Caco-2 (cell line): ENCODE measurements at regions not wholly inside any gene's neighbourhood (a gene's known extent, or its start where the extent isn't known, plus 50 kb on each side); places are given as distances from the start of the nearest gene placed in this dataset.

Experiments
- BruUV-seq: library from RNA; stranded (reverse); fragments of 400-500 nt; replicated peaks from 2 replicates; lab custom pipeline; 2021; lab: Mats Ljungman, UMichigan
- CTCF ChIA-PET: fragments of 300-600 bp; sonication (Branson Sonifier 250); formaldehyde crosslinking; loops from one replicate; lab custom pipeline; 2022; ENCODE audit warnings: antibody characterized with exemption; lab: Charles Lee
- POLR2A ChIA-PET: fragments of 300-600 bp; sonication (Branson Sonifier 250); formaldehyde crosslinking; loops from one replicate; lab custom pipeline; 2022; ENCODE audit warnings: antibody characterized with exemption; lab: Charles Lee
- DNase-seq, 2 experiments: peaks; one replicate each; pipeline versions ENCODE4 v3.0.0 to v3.0.0-alpha.2; 2020 to 2022
- H3K27me3 ChIP-seq: replicated peaks from 2 replicates; pipeline ENCODE4 v1.6.0; 2011; ENCODE audit warnings: low read length; ENCODE audit not compliant: control insufficient read depth, insufficient read depth
- H3K36me3 ChIP-seq: 2 replicates; pipeline ENCODE4 v1.5.1; 2011; ENCODE audit warnings: low read length; ENCODE audit not compliant: control insufficient read depth, insufficient read depth
- H3K4me1 ChIP-seq: fragments of 250-450 bp; sonication (Bioruptor Pico); 2 replicates; pipeline ENCODE4 v1.5.1; 2020; ENCODE audit warnings: mild to moderate bottlenecking
- H3K4me3 ChIP-seq: 2 replicates; pipeline ENCODE4 v1.5.1; 2011; ENCODE audit warnings: low read depth, mild to moderate bottlenecking, control low read depth, low read length
- H3K9me3 ChIP-seq: fragments of 250-450 bp; sonication (Bioruptor Pico); 2 replicates; pipeline ENCODE4 v1.5.1; 2020; ENCODE audit warnings: mild to moderate bottlenecking, moderate library complexity
- H3K27ac Mint-ChIP-seq: one replicate; pipeline ENCODE4 v1.8.0; 2022; ENCODE audit warnings: mixed read lengths; ENCODE audit not compliant: unreplicated experiment
- H3K27me3 Mint-ChIP-seq: one replicate; pipeline ENCODE4 v1.8.0; 2022; ENCODE audit warnings: mixed read lengths; ENCODE audit not compliant: insufficient read depth, unreplicated experiment
- H3K36me3 Mint-ChIP-seq: one replicate; pipeline ENCODE4 v1.8.0; 2022; ENCODE audit warnings: mild to moderate bottlenecking, mixed read lengths; ENCODE audit not compliant: insufficient read depth, unreplicated experiment
- H3K4me1 Mint-ChIP-seq: one replicate; pipeline ENCODE4 v1.8.0; 2022; ENCODE audit warnings: low read depth, mixed read lengths; ENCODE audit not compliant: unreplicated experiment
- H3K4me3 Mint-ChIP-seq: one replicate; pipeline ENCODE4 v1.8.0; 2022; ENCODE audit warnings: mild to moderate bottlenecking, moderate library complexity, mixed read lengths; ENCODE audit not compliant: unreplicated experiment
- H3K9me3 Mint-ChIP-seq: one replicate; pipeline ENCODE4 v1.8.0; 2022; ENCODE audit warnings: mixed read lengths; ENCODE audit not compliant: unreplicated experiment
- CTCF ChIP-seq, 2 experiments: fragments of 200-600 bp in 1 of 2; IDR thresholded peaks; 1 replicate in 1 of 2; 2 replicates in 1 of 2; pipeline versions ENCODE4 v1.5.1 to v1.8.0; 2011 to 2022; ENCODE audit warnings: antibody characterized with exemption in 1 of 2, control low read depth in 1 of 2, inconsistent platforms in 1 of 2, low read depth in 1 of 2, low read length in 1 of 2, mild to moderate bottlenecking in 1 of 2, moderate library complexity in 1 of 2; ENCODE audit not compliant: insufficient read depth in 1 of 2, severe bottlenecking in 1 of 2, unreplicated experiment in 1 of 2
- intact Hi-C: fragments of 100-400 bp; cut with micrococcal nuclease; formaldehyde crosslinking; loops from one replicate; pipeline ENCODE4 v1.10.0; 2022; ENCODE audit not compliant: unreplicated experiment

GRCh38 chr12:77300811-77301210 lies 235.4 kb upstream of the E2F7 start:
- CTCF ChIA-PET = no interaction called here
- Mint-ChIP-seq H3K9me3 (no peaks in the 10 kb centered on the region), H3K36me3 (no peaks in the 10 kb centered on the region)

GRCh38 chr12:77299910-77300669 lies 234.7 kb upstream of the E2F7 start:
- Histone ChIP-seq H3K4me1 (no peaks in the 10 kb centered on the region), H3K9me3 (no peaks in the 10 kb centered on the region), H3K27me3 (no peaks in the 10 kb centered on the region), H3K4me3 (no peak overlapping the region), H3K36me3 (no peaks in the 10 kb centered on the region)
- no peak for TF ChIP-seq CTCF (IDR thresholded peaks at IDR 0.05; ENCODE audit: insufficient read depth in 1 of 2, low read depth in 1 of 2, low read length in 1 of 2, severe bottlenecking in 1 of 2, unreplicated experiment in 1 of 2)
- peaks cover 6% of the 10 kb centered on the region for H3K27me3 Mint-ChIP-seq
- CTCF ChIA-PET = no interaction called here
- BruUV-seq = no TSS peak
- intact Hi-C loops = no loop called here
- H3K36me3 Mint-ChIP-seq = no peaks in the 10 kb centered on the region
- H3K4me1 Mint-ChIP-seq = no peaks in the 10 kb centered on the region
- no peak overlapping the region for H3K4me3 Mint-ChIP-seq
- H3K9me3 Mint-ChIP-seq = no peaks in the 10 kb centered on the region
- no peak for DNase-seq
- no peak overlapping the region for H3K27ac Mint-ChIP-seq
- POLR2A ChIA-PET = no interaction called here

More at GRCh38 chr12:77300811-77301210, 235.4 kb upstream of the E2F7 start:
- no peak overlapping the region for H3K4me3 Mint-ChIP-seq
- no TSS peak for BruUV-seq
- Histone ChIP-seq H3K27me3 (no peaks in the 10 kb centered on the region), H3K4me3 (no peak overlapping the region), H3K36me3 (no peaks in the 10 kb centered on the region), H3K9me3 (no peaks in the 10 kb centered on the region), H3K4me1 (no peaks in the 10 kb centered on the region)
- no peak for TF ChIP-seq CTCF (IDR thresholded peaks at IDR 0.05; ENCODE audit: insufficient read depth in 1 of 2, low read depth in 1 of 2, low read length in 1 of 2, severe bottlenecking in 1 of 2, unreplicated experiment in 1 of 2)
- peaks cover 5% of the 10 kb centered on the region for H3K27me3 Mint-ChIP-seq
- H3K27ac Mint-ChIP-seq = no peak overlapping the region
- no peak for DNase-seq
- intact Hi-C loops = no loop called here
- H3K4me1 Mint-ChIP-seq = no peaks in the 10 kb centered on the region
- POLR2A ChIA-PET = no interaction called here

GRCh38 chr12:77299001-77299400 lies 233.6 kb upstream of the E2F7 start:
- no peak overlapping the region for H3K4me3 ChIP-seq
- BruUV-seq = no TSS peak
- no peaks in the 10 kb centered on the region for H3K4me1 ChIP-seq
- Mint-ChIP-seq H3K9me3 (no peaks in the 10 kb centered on the region), H3K36me3 (no peaks in the 10 kb centered on the region), H3K27ac (no peak overlapping the region), H3K4me3 (no peak overlapping the region), H3K4me1 (no peaks in the 10 kb centered on the region), H3K27me3 (peaks cover 7% of the 10 kb centered on the region)
- no peak for DNase-seq
- no peaks in the 10 kb centered on the region for H3K9me3 ChIP-seq
- no peaks in the 10 kb centered on the region for H3K36me3 ChIP-seq
- CTCF ChIA-PET = no interaction called here
- POLR2A ChIA-PET = no interaction called here
- no peaks in the 10 kb centered on the region for H3K27me3 ChIP-seq
- no peak for TF ChIP-seq CTCF (IDR thresholded peaks at IDR 0.05; ENCODE audit: insufficient read depth in 1 of 2, low read depth in 1 of 2, low read length in 1 of 2, severe bottlenecking in 1 of 2, unreplicated experiment in 1 of 2)
- intact Hi-C loops = no loop called here
